Sigmoid colon (tissue), 6 donors: ENCODE measurements at regions not wholly inside any gene's neighbourhood (a gene's known extent, or its start where the extent isn't known, plus 50 kb on each side); places are given as distances from the start of the nearest gene placed in this dataset.
A peak's percentile ranks its signal among the peaks of the same experiment; 100 is the strongest.

ENCODE experiments used
- DNase-seq: peaks from one replicate; pipeline ENCODE4 v3.0.0-alpha.2; 2019
- H3K27ac ChIP-seq, 4 donors: fragments of 200-600 bp; sonication (generic); one replicate each; pipeline ENCODE4 v1.5.1; 2016 to 2019; ENCODE audit warnings: mild to moderate bottlenecking in 1 of 4
- H3K27me3 ChIP-seq, 3 donors: fragments of 200-600 bp; sonication (generic); one replicate each; pipeline ENCODE4 v1.5.1; 2019; ENCODE audit warnings: mild to moderate bottlenecking in 1 of 3
- H3K36me3 ChIP-seq, 4 donors: fragments of 200-600 bp; sonication (generic); one replicate each; pipeline ENCODE4 v1.5.1; 2016 to 2019
- H3K4me1 ChIP-seq, 4 donors: fragments of 200-600 bp; sonication (generic); one replicate each; pipeline ENCODE4 v1.5.1; 2017 to 2019
- H3K4me3 ChIP-seq, 4 donors: fragments of 200-600 bp; sonication (generic); one replicate each; pipeline ENCODE4 v1.5.1; 2017 to 2019; ENCODE audit warnings: mild to moderate bottlenecking in 2 of 4, moderate library complexity in 1 of 4
- H3K9me3 ChIP-seq, 4 donors: fragments of 200-600 bp in 3 of 4; sonication (generic) in 3 of 4; one replicate each; pipeline versions ENCODE4 v1.5.1 to v1.6.1; 2013 to 2019
- EP300 ChIP-seq, 4 donors: sonication (generic); formaldehyde crosslinking; IDR thresholded peaks; one replicate each; pipeline ENCODE4 v1.6.1; 2017; ENCODE audit warnings: antibody characterized with exemption in 4 of 4
- POLR2A ChIP-seq, 2 donors: fragments of 450-650 bp; IDR thresholded peaks; one replicate each; pipeline ENCODE4 v1.6.1; 2016; ENCODE audit warnings: antibody characterized with exemption in 2 of 2, mild to moderate bottlenecking in 2 of 2, moderate library complexity in 2 of 2
- POLR2AphosphoS5 ChIP-seq, 4 donors: sonication (generic); formaldehyde crosslinking; IDR thresholded peaks; one replicate each; pipeline ENCODE4 v1.6.1; 2017; ENCODE audit warnings: antibody characterized with exemption in 4 of 4
- WGBS, 2 donors: extraction: QIAGEN DNeasy Blood & Tissue Kit; methylation state at CpG; one replicate each; pipeline ENCODE4 v1.1.7; 2013; 5-methylcytosine and 5-hydroxymethylcytosine counted together
- intact Hi-C: fragments of 100-400 bp; cut with DNase I; formaldehyde crosslinking; loops from one replicate; pipeline ENCODE4 v1.15.1; 2023
- TF ChIP-seq, protein P1 (sequence below), 4 experiments: fragments of 450-650 bp in 3 of 4; fragments of 200-600 bp in 1 of 4; IDR thresholded peaks; one replicate each; pipeline ENCODE4 v1.5.1; 2016 to 2019; ENCODE audit warnings: antibody characterized with exemption in 4 of 4, mild to moderate bottlenecking in 3 of 4, moderate library complexity in 2 of 4
- donor health status: healthy with polysubstance abuse.
- donor health status: healthy.

DNA sequence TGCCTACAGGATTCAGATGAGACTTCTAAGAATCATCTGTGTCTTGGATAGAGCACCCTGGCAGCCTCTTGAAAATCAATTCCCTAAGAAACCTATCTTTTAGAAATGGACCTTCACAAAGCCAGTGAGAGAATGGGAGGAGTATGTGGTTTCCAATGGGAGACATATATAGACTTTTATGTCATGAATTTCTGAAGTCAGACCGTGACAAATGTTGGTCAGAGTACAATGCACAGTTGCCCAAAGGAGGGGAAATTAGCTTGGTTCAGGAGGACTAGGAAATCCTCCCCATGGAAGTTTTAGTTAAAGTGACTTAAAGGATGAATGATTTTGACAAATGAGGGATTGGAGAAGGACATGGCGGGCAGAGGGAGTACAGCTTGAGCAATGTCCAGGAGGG lies 194.4 kb downstream of the DAD1 start:
- H3K4me1 ChIP-seq = peaks cover 0 to 5% (median 0%) of the 10 kb centered on the region in 4 donors
- H3K27me3 ChIP-seq = no peaks in the 10 kb centered on the region
- H3K27ac ChIP-seq = no peak overlapping the region
- H3K4me3 ChIP-seq = no peak overlapping the region
- TF ChIP-seq POLR2AphosphoS5 (IDR thresholded peaks at IDR 0.05) (no peak), EP300 (IDR thresholded peaks at IDR 0.05) (no peak), POLR2A (IDR thresholded peaks at IDR 0.05) (no peak)
- TF ChIP-seq, protein P1, sequence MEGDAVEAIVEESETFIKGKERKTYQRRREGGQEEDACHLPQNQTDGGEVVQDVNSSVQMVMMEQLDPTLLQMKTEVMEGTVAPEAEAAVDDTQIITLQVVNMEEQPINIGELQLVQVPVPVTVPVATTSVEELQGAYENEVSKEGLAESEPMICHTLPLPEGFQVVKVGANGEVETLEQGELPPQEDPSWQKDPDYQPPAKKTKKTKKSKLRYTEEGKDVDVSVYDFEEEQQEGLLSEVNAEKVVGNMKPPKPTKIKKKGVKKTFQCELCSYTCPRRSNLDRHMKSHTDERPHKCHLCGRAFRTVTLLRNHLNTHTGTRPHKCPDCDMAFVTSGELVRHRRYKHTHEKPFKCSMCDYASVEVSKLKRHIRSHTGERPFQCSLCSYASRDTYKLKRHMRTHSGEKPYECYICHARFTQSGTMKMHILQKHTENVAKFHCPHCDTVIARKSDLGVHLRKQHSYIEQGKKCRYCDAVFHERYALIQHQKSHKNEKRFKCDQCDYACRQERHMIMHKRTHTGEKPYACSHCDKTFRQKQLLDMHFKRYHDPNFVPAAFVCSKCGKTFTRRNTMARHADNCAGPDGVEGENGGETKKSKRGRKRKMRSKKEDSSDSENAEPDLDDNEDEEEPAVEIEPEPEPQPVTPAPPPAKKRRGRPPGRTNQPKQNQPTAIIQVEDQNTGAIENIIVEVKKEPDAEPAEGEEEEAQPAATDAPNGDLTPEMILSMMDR (IDR thresholded peaks at IDR 0.05) = no peak
- DNase-seq = no peak
- WGBS, 2 donors = 83 to 95% methylated on average over 2 of the region's 2 CpGs
- H3K9me3 ChIP-seq = no peaks in the 10 kb centered on the region
- intact Hi-C loops = no loop called here
- H3K36me3 ChIP-seq = no peaks in the 10 kb centered on the region

DNA sequence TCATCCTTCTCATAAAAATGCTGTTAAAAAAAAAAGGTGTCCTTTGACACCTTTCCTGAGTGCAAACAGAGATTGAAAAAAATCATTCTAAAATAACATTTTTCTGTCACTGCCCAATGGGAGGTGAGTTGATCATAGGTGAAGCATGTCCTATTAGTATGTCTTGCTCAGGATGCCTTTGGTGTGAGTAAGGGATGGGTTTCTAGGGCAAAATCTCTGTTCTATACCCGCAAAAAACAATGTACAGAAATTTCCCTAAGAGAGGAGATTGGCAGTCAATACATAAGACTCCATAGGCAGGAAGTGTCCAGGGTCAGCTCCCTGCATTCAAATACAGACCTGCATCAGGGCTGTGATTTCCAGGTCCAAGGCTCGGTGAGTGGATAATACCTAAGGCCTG lies 195.2 kb downstream of the DAD1 start:
- no peak for DNase-seq
- TF ChIP-seq POLR2AphosphoS5 (IDR thresholded peaks at IDR 0.05) = no peak
- TF ChIP-seq POLR2A (IDR thresholded peaks at IDR 0.05) = no peak
- TF ChIP-seq EP300 (IDR thresholded peaks at IDR 0.05) = no peak
- TF ChIP-seq, protein P1 (IDR thresholded peaks at IDR 0.05) = no peak
- H3K4me1 ChIP-seq = peaks cover 0 to 5% (median 0%) of the 10 kb centered on the region in 4 donors
- intact Hi-C loops = no loop called here
- 91 to 97% methylated on average over 2 of the region's 2 CpGs for WGBS, 2 donors
- H3K27me3 ChIP-seq = no peaks in the 10 kb centered on the region
- H3K27ac ChIP-seq = no peak overlapping the region
- H3K9me3 ChIP-seq = no peaks in the 10 kb centered on the region
- H3K4me3 ChIP-seq = no peak overlapping the region
- H3K36me3 ChIP-seq = no peaks in the 10 kb centered on the region

GRCh38 chr14:22391908-22392565 lies 197.0 kb downstream of the DAD1 start:
- peaks cover 0 to 9% (median 0%) of the 10 kb centered on the region in 3 donors for H3K27me3 ChIP-seq
- no peaks in the 10 kb centered on the region for H3K9me3 ChIP-seq
- intact Hi-C loops = no loop called here
- no peak overlapping the region for H3K4me3 ChIP-seq
- H3K27ac ChIP-seq = no peak overlapping the region
- TF ChIP-seq EP300 (IDR thresholded peaks at IDR 0.05) = no peak
- TF ChIP-seq, protein P1 (IDR thresholded peaks at IDR 0.05) = peak; percentile 46 to 70 (median 66)
- peaks cover 0 to 11% (median 2%) of the 10 kb centered on the region in 4 donors for H3K4me1 ChIP-seq
- peak; percentile 72 for DNase-seq
- H3K36me3 ChIP-seq = no peaks in the 10 kb centered on the region
- WGBS, 2 donors = 53 to 60% methylated on average over 7 of the region's 7 CpGs

DNA sequence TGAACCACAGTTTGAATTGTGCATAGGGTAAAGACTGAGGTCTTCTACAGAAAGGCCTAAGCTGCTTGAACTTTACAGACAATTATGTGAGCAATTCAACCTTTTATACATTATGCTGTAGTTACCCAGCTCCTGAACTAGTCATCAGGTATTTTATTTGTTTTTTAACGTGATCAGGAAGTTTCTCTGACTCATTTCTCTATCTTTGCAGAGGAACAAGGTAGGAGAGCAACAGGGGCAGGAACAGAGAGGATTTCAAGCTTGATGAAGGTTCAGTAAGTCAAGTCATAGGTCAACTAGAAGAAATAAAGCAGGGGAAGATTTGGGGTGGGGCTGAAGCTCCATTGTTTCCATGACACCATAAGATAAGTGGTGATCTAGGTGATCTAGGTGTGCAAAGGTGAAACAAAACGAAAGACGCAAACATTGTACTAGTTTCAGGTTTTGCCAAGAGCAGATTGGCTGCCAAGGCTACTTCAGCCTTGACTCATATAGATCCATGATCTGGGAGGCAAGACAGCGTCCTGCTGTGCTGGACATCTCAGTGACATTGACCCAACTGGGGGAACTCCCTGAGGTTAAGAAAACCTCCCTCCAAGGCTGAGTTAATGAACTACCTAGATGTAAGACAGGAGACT lies 198.1 kb downstream of the DAD1 start:
- Histone ChIP-seq H3K4me1 (peaks cover 0 to 11% (median 2%) of the 10 kb centered on the region in 4 donors), H3K4me3 (no peak overlapping the region), H3K36me3 (no peaks in the 10 kb centered on the region), H3K27ac (no peak overlapping the region), H3K9me3 (no peaks in the 10 kb centered on the region), H3K27me3 (peaks cover 0 to 9% (median 0%) of the 10 kb centered on the region in 3 donors)
- TF ChIP-seq, protein P1 (IDR thresholded peaks at IDR 0.05) = no peak
- TF ChIP-seq POLR2AphosphoS5 (IDR thresholded peaks at IDR 0.05) = no peak
- no peak for TF ChIP-seq POLR2A (IDR thresholded peaks at IDR 0.05)
- TF ChIP-seq EP300 (IDR thresholded peaks at IDR 0.05) = no peak
- intact Hi-C loops = no loop called here
- 11 to 46% methylated on average over 4 of the region's 4 CpGs for WGBS, 2 donors
- no peak for DNase-seq
